Adrenal gland (tissue), 9 donors: ENCODE measurements at regions not wholly inside any gene's neighbourhood (a gene's known extent, or its start where the extent isn't known, plus 50 kb on each side); places are given as distances from the start of the nearest gene placed in this dataset.

Source experiments
- DNase-seq, 7 donors: peaks; one replicate each; pipeline ENCODE4 v3.0.0-alpha.2; 2019 to 2020
- H3K27ac ChIP-seq, 5 donors: fragments of 200-600 bp; sonication (generic) in 4 of 5; 1 replicate in 3 of 5; 2 replicates in 2 of 5; pipeline versions ENCODE4 v1.5.1 to v1.8.0; 2016 to 2020; ENCODE audit warnings: mild to moderate bottlenecking in 1 of 5
- H3K27me3 ChIP-seq: fragments of 200-600 bp; 2 replicates; pipeline ENCODE4 v1.8.0; 2021
- H3K36me3 ChIP-seq, 2 donors: fragments of 200-600 bp; replicated peaks in 1 of 2; 1 replicate in 1 of 2; 2 replicates in 1 of 2; pipeline versions ENCODE4 v1.5.1 to v1.8.0; 2018 to 2022
- H3K4me1 ChIP-seq, 2 donors: fragments of 200-600 bp; replicated peaks in 1 of 2; 1 replicate in 1 of 2; 2 replicates in 1 of 2; pipeline versions ENCODE4 v1.5.1 to v1.8.0; 2018 to 2021
- H3K4me3 ChIP-seq, 4 donors: fragments of 200-600 bp; sonication (generic) in 3 of 4; one replicate each; pipeline ENCODE4 v1.5.1; 2016 to 2018
- H3K9me3 ChIP-seq, 3 donors: fragments of 200-600 bp; sonication (generic) in 1 of 3; replicated peaks in 1 of 3; 1 replicate in 2 of 3; 2 replicates in 1 of 3; pipeline versions ENCODE4 v1.5.1 to v1.8.0; 2016 to 2021
- CTCF ChIP-seq, 6 experiments: fragments of 450-650 bp in 4 of 6; fragments of 200-600 bp in 2 of 6; sonication (generic) in 1 of 6; IDR thresholded peaks; 1 replicate in 5 of 6; 2 replicates in 1 of 6; pipeline versions ENCODE4 v1.5.1 to v1.8.0; 2016 to 2021; ENCODE audit warnings: antibody characterized with exemption in 6 of 6, mild to moderate bottlenecking in 2 of 6, moderate library complexity in 1 of 6
- POLR2A ChIP-seq, 2 donors: fragments of 450-650 bp; IDR thresholded peaks; one replicate each; pipeline ENCODE4 v1.6.1; 2017; ENCODE audit warnings: antibody characterized with exemption in 2 of 2, mild to moderate bottlenecking in 2 of 2, moderate library complexity in 1 of 2
- WGBS, 4 donors: extraction: QIAGEN DNeasy Blood & Tissue Kit in 2 of 4; methylation state at CpG; one replicate each; pipeline versions ENCODE4 v1.1.5 to v1.1.7; 2013 to 2017; 5-methylcytosine and 5-hydroxymethylcytosine counted together
- intact Hi-C, 2 donors: fragments of 100-400 bp; cut with DNase I; formaldehyde crosslinking; loops; one replicate each; pipeline versions ENCODE4 v1.14.1 to v1.15.0; 2022 to 2023
- donor health status: healthy with polysubstance abuse.
- donor health status: Bipolar disorder and iron deficiency.
- donor health status: DM: yes; HTN: yes; CAD: no.
- donor health status: DM: no; HTN: no; CAD: no.
- donor health status: DM: no; HTN: no; CAD: no.

GRCh38 chr13:33629605-33630360 lies 188.2 kb upstream of the RFC3 start:
- no peak for DNase-seq
- no peak for TF ChIP-seq POLR2A (IDR thresholded peaks at IDR 0.05)
- no peak for TF ChIP-seq CTCF (IDR thresholded peaks at IDR 0.05)
- H3K4me1 ChIP-seq, result peaks cover 0 to under 1% of the 10 kb centered on the region in 2 donors
- no peak overlapping the region for H3K27ac ChIP-seq
- WGBS, 4 donors, result 89 to 90% (median 90%) methylated on average over 4 of the region's 4 CpGs
- no peaks in the 10 kb centered on the region for H3K9me3 ChIP-seq
- no peak overlapping the region for H3K4me3 ChIP-seq
- H3K27me3 ChIP-seq, result no peaks in the 10 kb centered on the region
- H3K36me3 ChIP-seq, result no peaks in the 10 kb centered on the region
- intact Hi-C loops, result no loop called here

- TF ChIP-seq CTCF (IDR thresholded peaks at IDR 0.05) (no peak), POLR2A (IDR thresholded peaks at IDR 0.05) (no peak)
- Histone ChIP-seq H3K9me3 (no peaks in the 10 kb centered on the region), H3K4me3 (no peak overlapping the region), H3K4me1 (peaks cover 16 to 23% of the 10 kb centered on the region in 2 donors), H3K36me3 (no peaks in the 10 kb centered on the region), H3K27ac (peak overlapping the region in 1 of 5 donors; percentile 13), H3K27me3 (no peaks in the 10 kb centered on the region)
- DNase-seq, result no peak
- WGBS, 4 donors, result 79 to 88% (median 79%) methylated on average over 3 of the region's 3 CpGs
- intact Hi-C loops, result no loop called here
These were observed 184.0 kb upstream of the RFC3 start for GRCh38 chr13:33633701-33634545.

GRCh38 chr13:33634546-33634982 lies 183.4 kb upstream of the RFC3 start:
- H3K27me3 ChIP-seq, result no peaks in the 10 kb centered on the region
- DNase-seq, result no peak
- intact Hi-C loops, result no loop called here
- WGBS, 4 donors, result 66 to 85% (median 79%) methylated on average over 8 of the region's 8 CpGs
- TF ChIP-seq CTCF (IDR thresholded peaks at IDR 0.05) (no peak), POLR2A (IDR thresholded peaks at IDR 0.05) (no peak)
- peak overlapping the region in 1 of 5 donors; percentile 43 for H3K27ac ChIP-seq
- no peaks in the 10 kb centered on the region for H3K9me3 ChIP-seq
- H3K4me3 ChIP-seq, result no peak overlapping the region
- H3K4me1 ChIP-seq, result peaks cover 18 to 29% of the 10 kb centered on the region in 2 donors
- H3K36me3 ChIP-seq, result no peaks in the 10 kb centered on the region

GRCh38 chr13:33636243-33636642 lies 181.7 kb upstream of the RFC3 start:
- Histone ChIP-seq H3K4me3 (no peak overlapping the region), H3K36me3 (no peaks in the 10 kb centered on the region), H3K9me3 (no peaks in the 10 kb centered on the region), H3K4me1 (peaks cover 18 to 43% of the 10 kb centered on the region in 2 donors), H3K27ac (no peak overlapping the region), H3K27me3 (no peaks in the 10 kb centered on the region)
- intact Hi-C loops, result no loop called here
- DNase-seq, result no peak
- 82 to 91% (median 88%) methylated on average over 5 of the region's 5 CpGs for WGBS, 4 donors
- TF ChIP-seq CTCF (IDR thresholded peaks at IDR 0.05) (no peak), POLR2A (IDR thresholded peaks at IDR 0.05) (no peak)
